Right lobe of liver (tissue), 6 donors: ENCODE measurements at regions not wholly inside any gene's neighbourhood (a gene's known extent, or its start where the extent isn't known, plus 50 kb on each side); places are given as distances from the start of the nearest gene placed in this dataset.

Source experiments
- ATAC-seq, 4 donors: fragments of 200-7000 bp; cut with Tn5 transposase; one replicate each; pipeline ENCODE4 v1.9.1; 2020; ENCODE audit warnings: mild to moderate bottlenecking in 4 of 4, moderate library complexity in 4 of 4
- DNase-seq, 3 donors: peaks; one replicate each; pipeline ENCODE4 v3.0.0-alpha.2; 2020
- H3K27ac ChIP-seq, 3 donors: fragments of 200-600 bp; one replicate each; pipeline ENCODE4 v1.8.0; 2022
- H3K27me3 ChIP-seq, 2 donors: fragments of 200-600 bp; one replicate each; pipeline ENCODE4 v1.8.0; 2022
- H3K36me3 ChIP-seq, 4 donors: fragments of 200-600 bp; sonication (generic) in 1 of 4; one replicate each; pipeline versions ENCODE4 v1.5.1 to v1.8.0; 2017 to 2022; ENCODE audit warnings: control low read depth in 1 of 4
- H3K4me1 ChIP-seq, 4 donors: fragments of 200-600 bp; sonication (generic) in 1 of 4; one replicate each; pipeline versions ENCODE4 v1.5.1 to v1.8.0; 2017 to 2022; ENCODE audit warnings: control low read depth in 1 of 4
- H3K4me3 ChIP-seq, 3 donors: fragments of 200-600 bp; one replicate each; pipeline ENCODE4 v1.8.0; 2022
- H3K9me3 ChIP-seq, 4 donors: fragments of 200-600 bp; sonication (generic) in 1 of 4; one replicate each; pipeline versions ENCODE4 v1.5.1 to v1.8.0; 2017 to 2022; ENCODE audit warnings: control low read depth in 1 of 4
- CTCF ChIP-seq, 4 donors: fragments of 200-600 bp in 3 of 4; fragments of 450-650 bp in 1 of 4; IDR thresholded peaks; one replicate each; pipeline versions ENCODE4 v1.5.1 to v1.8.0; 2016 to 2022; ENCODE audit warnings: antibody characterized with exemption in 4 of 4, mild to moderate bottlenecking in 2 of 4
- POLR2A ChIP-seq: fragments of 450-650 bp; IDR thresholded peaks from one replicate; pipeline ENCODE4 v1.6.1; 2017; ENCODE audit warnings: antibody characterized with exemption, mild to moderate bottlenecking
- WGBS: methylation state at CpG from one replicate; pipeline ENCODE4 v1.1.6; 2018; ENCODE audit warnings: low coverage, low lambda C conversion rate; ENCODE audit not compliant: insufficient coverage; ENCODE audit errors: missing lambda C conversion rate; 5-methylcytosine and 5-hydroxymethylcytosine counted together
- intact Hi-C, 2 donors: fragments of 100-400 bp; cut with DNase I; formaldehyde crosslinking; loops; one replicate each; pipeline versions ENCODE4 v1.11.2 to v1.14.1; 2022
- donor health status: DM: no; HTN: yes; CAD: no.
- donor health status: DM: no; HTN: no; CAD: no.
- donor health status: DM: no; HTN: no; CAD: no.
- donor health status: DM: no; HTN: yes; CAD: no.
- donor health status: DM: no; HTN: yes; CAD: no.

- DNase-seq (no peak), ATAC-seq (peak; percentile 23 to 48 (median 38))
- H3K27ac ChIP-seq: no peak overlapping the region
- TF ChIP-seq POLR2A (no peak), CTCF (IDR thresholded peaks at IDR 0.05) (no peak)
- no peaks in the 10 kb centered on the region for H3K36me3 ChIP-seq
- intact Hi-C loops: no loop called here
- H3K27me3 ChIP-seq: no peaks in the 10 kb centered on the region
- peaks cover 0 to 48% (median 9%) of the 10 kb centered on the region in 4 donors for H3K4me1 ChIP-seq
- no peaks in the 10 kb centered on the region for H3K9me3 ChIP-seq
- WGBS: 77% methylated on average over 8 of the region's 10 CpGs
- H3K4me3 ChIP-seq: no peak overlapping the region
These were observed 66.0 kb upstream of the ST3GAL5 start for GRCh38 chr2:85954590-85955458.

GRCh38 chr2:85954192-85954589 lies 65.4 kb upstream of the ST3GAL5 start:
- Histone ChIP-seq H3K27ac (no peak overlapping the region), H3K27me3 (no peaks in the 10 kb centered on the region), H3K36me3 (no peaks in the 10 kb centered on the region), H3K4me1 (peaks cover 0 to 55% (median 12%) of the 10 kb centered on the region in 4 donors), H3K9me3 (no peaks in the 10 kb centered on the region), H3K4me3 (no peak overlapping the region)
- 93% methylated on average over 4 of the region's 4 CpGs for WGBS
- ATAC-seq (no peak), DNase-seq (no peak)
- TF ChIP-seq POLR2A: no peak
- no peak for TF ChIP-seq CTCF (IDR thresholded peaks at IDR 0.05)
- intact Hi-C loops: no loop called here

GRCh38 chr2:85953476-85953875 lies 64.7 kb upstream of the ST3GAL5 start:
- WGBS: 69% methylated on average over 4 of the region's 5 CpGs
- H3K27ac ChIP-seq: no peak overlapping the region

GRCh38 chr2:85952196-85952734 lies 63.5 kb upstream of the ST3GAL5 start:
- peak overlapping the region in 1 of 3 donors; percentile 32 for H3K4me3 ChIP-seq
- peak; percentile 59 to 68 (median 64) for ATAC-seq
- no peak for DNase-seq

More at GRCh38 chr2:85953476-85953875, 64.7 kb upstream of the ST3GAL5 start:
- Histone ChIP-seq H3K4me3 (no peak overlapping the region), H3K36me3 (no peaks in the 10 kb centered on the region), H3K9me3 (no peaks in the 10 kb centered on the region), H3K4me1 (peaks cover 0 to 62% (median 15%) of the 10 kb centered on the region in 4 donors), H3K27me3 (no peaks in the 10 kb centered on the region)
- TF ChIP-seq POLR2A (no peak), CTCF (IDR thresholded peaks at IDR 0.05) (no peak)
- ATAC-seq: no peak
- DNase-seq: no peak
- intact Hi-C loops: no loop called here

More at GRCh38 chr2:85952196-85952734, 63.5 kb upstream of the ST3GAL5 start:
- TF ChIP-seq POLR2A (no peak), CTCF (IDR thresholded peaks at IDR 0.05) (no peak)
- intact Hi-C loops: no loop called here
- no peaks in the 10 kb centered on the region for H3K27me3 ChIP-seq
- H3K27ac ChIP-seq: peak overlapping the region; percentile 37 to 83 (median 78)
- 27% methylated on average over 8 of the region's 8 CpGs for WGBS
- no peaks in the 10 kb centered on the region for H3K36me3 ChIP-seq
- H3K9me3 ChIP-seq: no peaks in the 10 kb centered on the region
- H3K4me1 ChIP-seq: peaks cover 0 to 63% (median 16%) of the 10 kb centered on the region in 4 donors
